K562 (cell line): ENCODE measurements at regions not wholly inside any gene's neighbourhood (a gene's known extent, or its start where the extent isn't known, plus 50 kb on each side); places are given as distances from the start of the nearest gene placed in this dataset.

ENCODE experiments used
- ATAC-seq: fragments of 200-7000 bp; cut with Tn5 transposase; 3 replicates; pipeline ENCODE4 v1.9.1; 2020; ENCODE audit warnings: moderate library complexity
- BruUV-seq: library from RNA; stranded (reverse); fragments of 400-500 nt; replicated peaks from 2 replicates; lab custom pipeline; 2021; lab: Mats Ljungman, UMichigan
- CTCF ChIA-PET: fragments of 300-600 bp; formaldehyde crosslinking; extraction: SDS; loops from one replicate; lab custom pipeline; 2021; ENCODE audit warnings: low intra/inter-chr PET ratio; lab: Yijun Ruan, JAX
- POLR2A ChIA-PET: fragments of 300-600, 350-650 bp; sonication (Branson Sonifier 250); formaldehyde crosslinking; extraction: SDS; loops from one replicate; lab custom pipeline; 2021; ENCODE audit warnings: antibody characterized with exemption, inconsistent platforms; lab: Yijun Ruan, JAX
- DNase-seq, 4 experiments: peaks; one replicate each; pipeline versions ENCODE4 v3.0.0 to v3.0.0-alpha.2; 2011 to 2018; ENCODE audit warnings: low spot score in 3 of 4, mixed read lengths in 3 of 4; ENCODE audit errors: extremely low read depth in 1 of 4
- FAIRE-seq: peaks from 2 replicates; lab custom pipeline; 2011; peaks lifted over from hg19 to GRCh38; lab: Jason Lieb, UNC
- H2AFZ ChIP-seq: 2 replicates; pipeline ENCODE4 v1.6.0; 2011; ENCODE audit warnings: low read depth, low read length, control low read depth, inconsistent platforms
- H3K27ac ChIP-seq: fragments of 200-600 bp; 3 replicates; pipeline ENCODE4 v1.8.0; 2011; ENCODE audit warnings: low read depth, mild to moderate bottlenecking, control low read depth, inconsistent platforms, low read length, moderate library complexity, mixed read lengths; ENCODE audit errors: extremely low read depth
- H3K27me3 ChIP-seq, 2 experiments: fragments of 300-600 bp in 1 of 2; 2 replicates in 1 of 2; 3 replicates in 1 of 2; pipeline versions ENCODE4 v1.6.0 to v1.8.0; 2011; ENCODE audit warnings: inconsistent platforms in 2 of 2, low read length in 2 of 2, mild to moderate bottlenecking in 1 of 2, mixed read lengths in 1 of 2, moderate library complexity in 1 of 2; ENCODE audit not compliant: control insufficient read depth in 2 of 2, insufficient read depth in 2 of 2
- H3K36me3 ChIP-seq: fragments of 300-600 bp; 3 replicates; pipeline ENCODE4 v1.8.0; 2011; ENCODE audit warnings: mild to moderate bottlenecking, low read length, inconsistent platforms; ENCODE audit not compliant: control insufficient read depth, insufficient read depth
- H3K4me1 ChIP-seq, 2 experiments: fragments of 200-600 bp in 1 of 2; replicated peaks in 1 of 2; 2 replicates in 1 of 2; 3 replicates in 1 of 2; pipeline versions ENCODE4 v1.5.1 to v1.8.0; 2011; ENCODE audit warnings: inconsistent platforms in 2 of 2, low read length in 2 of 2, mild to moderate bottlenecking in 1 of 2, mixed read lengths in 1 of 2, moderate library complexity in 1 of 2; ENCODE audit not compliant: control insufficient read depth in 2 of 2, insufficient read depth in 2 of 2
- H3K4me2 ChIP-seq: 2 replicates; pipeline ENCODE4 v1.6.1; 2011; ENCODE audit warnings: low read length, control low read depth, inconsistent platforms, mixed read lengths; ENCODE audit not compliant: insufficient read depth
- H3K4me3 ChIP-seq: fragments of 200-600 bp; sonication (generic), shearing (Covaris generic); 2 replicates; pipeline ENCODE4 v1.5.1; 2016; ENCODE audit warnings: control low read depth, inconsistent platforms
- H3K79me2 ChIP-seq: fragments of 200-600 bp; 3 replicates; pipeline ENCODE4 v1.8.0; 2011; ENCODE audit warnings: low read length, inconsistent platforms; ENCODE audit not compliant: control insufficient read depth, insufficient read depth
- H3K9ac ChIP-seq, 2 experiments: 2 replicates each; pipeline versions ENCODE4 v1.6.0 to v1.6.1; 2011; ENCODE audit warnings: low read depth in 2 of 2, low read length in 2 of 2, control low read depth in 1 of 2, inconsistent platforms in 1 of 2, mild to moderate bottlenecking in 1 of 2, mixed read lengths in 1 of 2; ENCODE audit not compliant: insufficient read depth in 1 of 2
- H3K9me1 ChIP-seq: one replicate; pipeline ENCODE4 v1.6.0; 2011; ENCODE audit warnings: inconsistent platforms, mild to moderate bottlenecking, low read length, moderate library complexity; ENCODE audit not compliant: control insufficient read depth, insufficient read depth
- H3K9me3 ChIP-seq: replicated peaks from 2 replicates; pipeline ENCODE4 v1.5.1; 2011; ENCODE audit warnings: low read depth, low read length, inconsistent platforms; ENCODE audit not compliant: control insufficient read depth, insufficient read depth
- H4K20me1 ChIP-seq: replicated peaks from 2 replicates; pipeline ENCODE4 v1.6.1; 2011; ENCODE audit warnings: low read length, inconsistent platforms, mixed read lengths; ENCODE audit not compliant: control insufficient read depth, insufficient read depth
- CREB1 ChIP-seq, 2 experiments: sonication (generic) in 1 of 2; formaldehyde crosslinking in 1 of 2; IDR thresholded peaks; 2 replicates each; pipeline versions ENCODE4 v1.6.1 to v1.8.0; 2012 to 2022; ENCODE audit warnings: inconsistent platforms in 1 of 2, mild to moderate bottlenecking in 1 of 2, missing genetic modification reagents in 1 of 2, moderate library complexity in 1 of 2
- E2F3 ChIP-seq: fragments of 250-450 bp; sonication (Bioruptor Pico); IDR thresholded peaks from 2 replicates; pipeline ENCODE4 v1.4.0; 2020; ENCODE audit warnings: mild to moderate bottlenecking
- FOXJ3 ChIP-seq: sonication (generic); formaldehyde crosslinking; IDR thresholded peaks from 2 replicates; pipeline ENCODE4 v1.4.0; 2020; ENCODE audit warnings: mild to moderate bottlenecking, missing genetic modification reagents
- GABPB1 ChIP-seq: sonication (generic); formaldehyde crosslinking; IDR thresholded peaks from 2 replicates; pipeline ENCODE4 v1.8.0; 2022; ENCODE audit warnings: mild to moderate bottlenecking, missing genetic modification reagents
- HNRNPK ChIP-seq: fragments of 200-400 bp; formaldehyde crosslinking; IDR thresholded peaks from one replicate; pipeline ENCODE4 v1.6.1; 2018; ENCODE audit warnings: mild to moderate bottlenecking, low read depth, low read length; ENCODE audit not compliant: poor library complexity, severe bottlenecking
- KLF16 ChIP-seq: IDR thresholded peaks from 2 replicates; pipeline ENCODE4 v1.6.1; 2016; ENCODE audit warnings: antibody characterized with exemption
- L3MBTL2 ChIP-seq: fragments of 450-650 bp; IDR thresholded peaks from 2 replicates; pipeline ENCODE4 v1.6.1; 2016; ENCODE audit warnings: mild to moderate bottlenecking, moderate library complexity
- NONO ChIP-seq, 2 experiments: fragments of 200-400 bp in 1 of 2; fragments of 450-650 bp in 1 of 2; formaldehyde crosslinking in 1 of 2; IDR thresholded peaks; 2 replicates each; pipeline ENCODE4 v1.6.1; 2017; ENCODE audit warnings: low read depth in 2 of 2, mild to moderate bottlenecking in 2 of 2, moderate library complexity in 2 of 2, low read length in 1 of 2
- PHF8 ChIP-seq: fragments of 200-600 bp; sonication (generic); IDR thresholded peaks from 2 replicates; pipeline ENCODE4 v1.6.1; 2012; ENCODE audit warnings: mixed run types, mild to moderate bottlenecking, inconsistent platforms, low read length, moderate library complexity, borderline replicate concordance
- PRMT5 ChIP-seq: sonication (generic); formaldehyde crosslinking; IDR thresholded peaks from 2 replicates; pipeline ENCODE4 v1.5.0; 2020; ENCODE audit warnings: missing genetic modification reagents
- SAFB2 ChIP-seq: fragments of 200-400 bp; formaldehyde crosslinking; IDR thresholded peaks from 2 replicates; pipeline ENCODE4 v1.6.1; 2018; ENCODE audit warnings: borderline replicate concordance, low read length, low read depth, moderate library complexity; ENCODE audit not compliant: severe bottlenecking
- SMAD2 ChIP-seq: fragments of 150-350 bp; IDR thresholded peaks from 2 replicates; pipeline ENCODE4 v1.6.1; 2014; ENCODE audit warnings: low read depth, mild to moderate bottlenecking, low read length
- ZNF232 ChIP-seq: sonication (generic); formaldehyde crosslinking; IDR thresholded peaks from 2 replicates; pipeline ENCODE4 v1.8.0; 2022; ENCODE audit warnings: mild to moderate bottlenecking, missing genetic modification reagents
- ZNF384 ChIP-seq: IDR thresholded peaks from 2 replicates; pipeline ENCODE4 v1.6.1; 2012; ENCODE audit warnings: low read depth, low read length, improper control_type of control experiment
- ZNF583 ChIP-seq: fragments of 250-450 bp; sonication (Bioruptor Pico); IDR thresholded peaks from 2 replicates; pipeline ENCODE4 v1.4.0; 2020
- ZNF584 ChIP-seq: fragments of 200-800 bp; sonication (Bioruptor generic); IDR thresholded peaks from 2 replicates; pipeline ENCODE4 v1.6.1; 2016; ENCODE audit warnings: low read depth, mild to moderate bottlenecking, missing genetic modification characterization, missing compliant biosample characterization
- ZNF830 ChIP-seq: fragments of 250-450 bp; sonication (Bioruptor Pico); IDR thresholded peaks from 2 replicates; pipeline ENCODE4 v1.5.0; 2021; ENCODE audit warnings: mild to moderate bottlenecking
- WGBS: fragments of 100-300 bp; shearing (Covaris generic); methylation state at CpG from one replicate; pipeline ENCODE4 v1.1.6; 2016; ENCODE audit warnings: low coverage, mixed read lengths; ENCODE audit not compliant: insufficient coverage; ENCODE audit errors: missing lambda C conversion rate; 5-methylcytosine and 5-hydroxymethylcytosine counted together
- in situ Hi-C: fragments of 300-500 bp; cut with MboI; formaldehyde crosslinking; loops from 4 replicates; pipeline ENCODE4 v1.15.0; 2018; ENCODE audit warnings: inconsistent platforms, mixed read lengths
- intact Hi-C: fragments of 100-400 bp; cut with micrococcal nuclease; formaldehyde crosslinking; loops from 2 replicates; pipeline ENCODE4 v1.14.2; 2022
- TF ChIP-seq, protein P1 (sequence below): IDR thresholded peaks from 2 replicates; pipeline ENCODE4 v1.6.1; 2011; ENCODE audit not compliant: insufficient read length; ENCODE audit errors: extremely low read depth
- TF ChIP-seq, protein P2 (sequence below): fragments of 250-450 bp; sonication (Bioruptor Pico); IDR thresholded peaks from 2 replicates; pipeline ENCODE4 v1.8.0; 2022; ENCODE audit warnings: inconsistent platforms, mild to moderate bottlenecking, moderate library complexity, borderline replicate concordance

DNA sequence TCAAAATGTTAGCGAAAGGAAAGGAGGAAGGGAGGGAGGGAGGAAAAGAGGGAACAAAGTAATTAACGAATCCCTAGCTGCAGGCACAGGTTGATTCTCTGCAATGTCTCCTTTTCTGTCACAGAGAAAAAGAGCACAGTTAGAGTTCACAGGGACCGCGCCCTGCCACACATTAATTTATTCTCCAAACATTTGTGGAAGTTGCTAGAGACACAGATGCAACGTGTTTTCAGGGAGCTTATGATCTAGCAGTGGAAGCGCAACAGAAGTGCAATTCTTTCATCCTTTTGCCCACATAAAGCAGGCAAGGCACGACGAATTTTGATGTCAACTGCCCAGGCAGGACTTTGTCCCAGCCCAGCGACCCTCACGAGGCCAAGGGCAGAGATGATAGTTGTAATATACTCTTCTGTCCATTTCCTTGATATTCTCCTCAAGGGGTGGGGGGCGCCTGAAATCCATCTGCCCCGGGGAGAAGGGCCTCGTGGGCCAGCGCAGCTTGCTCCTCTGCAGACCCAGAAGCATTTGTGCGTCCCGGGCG lies 101.7 kb upstream of the ZNF438 start:
- no peak for ATAC-seq
- BruUV-seq = no TSS peak
- Histone ChIP-seq H3K4me3 (no peak overlapping the region), H4K20me1 (no peaks in the 10 kb centered on the region), H3K9me1 (no peaks in the 10 kb centered on the region), H2AFZ (peak overlapping the region; percentile 95), H3K79me2 (no peaks in the 10 kb centered on the region), H3K4me1 (peaks cover 14 to 27% of the 10 kb centered on the region in 2 experiments), H3K9me3 (no peaks in the 10 kb centered on the region), H3K27ac (no peak overlapping the region), H3K27me3 (no peaks in the 10 kb centered on the region), H3K9ac (peak overlapping the region in 1 of 2 experiments; percentile 86; a peak in 1 of 4 replicates), H3K36me3 (no peaks in the 10 kb centered on the region), H3K4me2 (peak overlapping the region; percentile 70)
- DNase-seq = no peak
- no peak for FAIRE-seq
- ChIA-PET POLR2A (no interaction called here), CTCF (no interaction called here)
- in situ Hi-C loops (no loop called here), intact Hi-C loops (no loop called here)
- 40% methylated on average over 13 of the region's 17 CpGs for WGBS
- TF ChIP-seq CREB1 (IDR thresholded peaks at IDR 0.05) (no peak), CREB1 (CRISPR knock-in tag; IDR thresholded peaks at IDR 0.05) (peak; percentile 67; the same call in 1 of the 2 replicates), GABPB1 (CRISPR knock-in tag) (no peak), L3MBTL2 (0 out of 2 replicates have a peak, but pooled peaks have one; percentile 72), ZNF584 (CRISPR knock-in tag) (peak; percentile 64; the same call in 1 of the 2 replicates), E2F3 (CRISPR knock-in tag) (no peak), ZNF583 (no peak), KLF16 (no peak), PRMT5 (CRISPR knock-in tag) (no peak), SAFB2 (no peak), SMAD2 (no peak), HNRNPK (no peak), FOXJ3 (CRISPR knock-in tag) (no peak), ZNF232 (CRISPR knock-in tag) (no peak), ZNF830 (CRISPR knock-in tag) (no peak), PHF8 (peak; percentile 22; the same call in 1 of the 2 replicates), ZNF384 (no peak), NONO (IDR thresholded peaks at IDR 0.05; ENCODE audit: low read depth in 2 of 2, low read length in 1 of 2) (no peak)
- TF ChIP-seq, protein P1, sequence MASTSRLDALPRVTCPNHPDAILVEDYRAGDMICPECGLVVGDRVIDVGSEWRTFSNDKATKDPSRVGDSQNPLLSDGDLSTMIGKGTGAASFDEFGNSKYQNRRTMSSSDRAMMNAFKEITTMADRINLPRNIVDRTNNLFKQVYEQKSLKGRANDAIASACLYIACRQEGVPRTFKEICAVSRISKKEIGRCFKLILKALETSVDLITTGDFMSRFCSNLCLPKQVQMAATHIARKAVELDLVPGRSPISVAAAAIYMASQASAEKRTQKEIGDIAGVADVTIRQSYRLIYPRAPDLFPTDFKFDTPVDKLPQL = no peak
- TF ChIP-seq, protein P2, sequence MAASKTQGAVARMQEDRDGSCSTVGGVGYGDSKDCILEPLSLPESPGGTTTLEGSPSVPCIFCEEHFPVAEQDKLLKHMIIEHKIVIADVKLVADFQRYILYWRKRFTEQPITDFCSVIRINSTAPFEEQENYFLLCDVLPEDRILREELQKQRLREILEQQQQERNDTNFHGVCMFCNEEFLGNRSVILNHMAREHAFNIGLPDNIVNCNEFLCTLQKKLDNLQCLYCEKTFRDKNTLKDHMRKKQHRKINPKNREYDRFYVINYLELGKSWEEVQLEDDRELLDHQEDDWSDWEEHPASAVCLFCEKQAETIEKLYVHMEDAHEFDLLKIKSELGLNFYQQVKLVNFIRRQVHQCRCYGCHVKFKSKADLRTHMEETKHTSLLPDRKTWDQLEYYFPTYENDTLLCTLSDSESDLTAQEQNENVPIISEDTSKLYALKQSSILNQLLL (CRISPR knock-in tag) = no peak
